GM13977 (cell line): ENCODE measurements at regions not wholly inside any gene's neighbourhood (a gene's known extent, or its start where the extent isn't known, plus 50 kb on each side); places are given as distances from the start of the nearest gene placed in this dataset.

ENCODE experiments used
- DNase-seq: peaks from one replicate; pipeline ENCODE4 v3.0.0; 2012; ENCODE audit warnings: low spot score
- CTCF ChIP-seq: IDR thresholded peaks from 2 replicates; pipeline ENCODE4 v1.5.1; 2012; ENCODE audit warnings: mild to moderate bottlenecking, control low read depth; ENCODE audit not compliant: insufficient read depth; ENCODE audit errors: extremely low read depth, missing control alignments
- in situ Hi-C: fragments of 300-500 bp; cut with MboI; formaldehyde crosslinking; loops from one replicate; pipeline ENCODE4 v1.12.0; 2022; ENCODE audit warnings: low sequenced_read_pairs, low pct_unique_long_range_greater_than_20kb, mixed read lengths, inconsistent platforms; ENCODE audit not compliant: unreplicated experiment

- TF ChIP-seq CTCF: no peak
- in situ Hi-C loops: no loop called here
These were observed 195.8 kb upstream of the RBMS1 start for GRCh38 chr2:160689441-160689840.

DNA sequence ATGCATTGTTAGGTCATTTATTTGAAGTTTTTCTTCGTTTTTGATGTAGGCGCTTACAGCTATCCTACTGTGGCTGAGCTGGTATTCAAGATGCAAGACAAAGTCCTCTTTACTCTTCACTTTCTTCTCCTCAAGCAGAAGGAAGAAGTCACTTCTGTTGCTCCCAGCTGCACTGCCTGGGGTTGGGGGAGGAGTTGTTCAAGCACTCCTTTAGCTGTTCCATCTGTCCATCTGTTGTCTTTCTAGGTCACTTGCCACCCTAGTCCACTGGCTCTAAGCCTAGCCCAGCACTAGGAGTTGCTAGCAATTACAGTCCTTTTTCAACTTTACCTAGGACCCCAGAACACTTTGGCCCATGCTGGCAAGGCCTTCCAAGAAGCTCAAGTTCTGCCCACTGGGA lies 200.6 kb upstream of the RBMS1 start:
- in situ Hi-C loops: no loop called here
- DNase-seq: no peak
- no peak for TF ChIP-seq CTCF

More at GRCh38 chr2:160689441-160689840, 195.8 kb upstream of the RBMS1 start:
- no peak for DNase-seq

DNA sequence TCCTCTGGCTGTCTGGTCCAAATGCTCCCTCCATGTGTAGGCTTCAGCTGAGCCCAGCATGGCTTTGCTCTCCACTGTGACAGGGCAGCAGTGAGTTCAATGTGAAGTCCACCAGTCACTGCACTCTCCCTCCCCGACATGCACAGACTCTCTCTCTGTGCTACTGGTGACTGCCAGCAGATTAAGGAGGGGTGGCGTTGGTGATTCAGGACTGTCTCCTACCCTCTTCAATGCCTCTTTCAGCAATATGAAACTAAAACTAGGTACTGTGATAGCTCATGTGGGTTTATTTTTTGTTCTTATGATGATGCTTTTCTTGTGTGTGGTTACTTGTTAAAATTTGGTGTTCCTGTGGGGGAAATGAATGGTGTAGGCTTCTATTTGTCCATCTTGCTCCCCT lies 201.0 kb upstream of the RBMS1 start:
- in situ Hi-C loops: no loop called here
- no peak for DNase-seq
- no peak for TF ChIP-seq CTCF

GRCh38 chr2:160695402-160696086 lies 201.9 kb upstream of the RBMS1 start:
- in situ Hi-C loops: no loop called here
- no peak for DNase-seq

DNA sequence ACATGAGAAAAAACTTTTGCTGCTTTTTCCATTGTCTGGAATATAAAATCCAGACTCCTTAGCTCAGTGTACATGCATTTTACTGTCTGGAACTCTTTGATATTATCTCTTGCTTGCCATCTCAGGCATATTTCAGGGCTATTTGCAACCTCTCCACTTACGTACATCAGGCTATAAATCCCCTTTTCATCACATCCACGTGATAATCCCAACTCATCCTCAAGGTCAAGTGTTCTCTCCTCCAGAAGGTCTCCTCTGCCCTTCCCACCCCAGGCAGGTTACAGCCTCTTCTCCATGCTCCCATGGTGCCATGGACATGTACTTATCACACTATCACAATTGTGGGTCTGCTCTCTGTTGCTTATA lies 202.5 kb upstream of the RBMS1 start:
- no peak for DNase-seq
- in situ Hi-C loops: no loop called here
- no peak for TF ChIP-seq CTCF

More at GRCh38 chr2:160695402-160696086, 201.9 kb upstream of the RBMS1 start:
- no peak for TF ChIP-seq CTCF

- no peak for TF ChIP-seq CTCF
- in situ Hi-C loops: no loop called here
- no peak for DNase-seq
These were observed 204.2 kb upstream of the RBMS1 start for GRCh38 chr2:160697817-160698216.
